ENCODE measurements at regions not wholly inside any gene's neighbourhood (a gene's known extent, or its start where the extent isn't known, plus 50 kb on each side); places are given as distances from the start of the nearest gene placed in this dataset.

GRCh38 chr7:156383526-156383925, 257.0 kb upstream of the RNF32 start:
- CTCF ChIA-PET: interaction anchor here (0.6 kb wide), 1 partner anchor 9 kb away, joined by 6 read pairs; no protein-coding TSS in a partner anchor
- Mint-ChIP-seq H3K27me3 (ENCODE audit: unreplicated experiment) (peaks cover 15% of the 10 kb centered on the region), H3K36me3 (ENCODE audit: insufficient read depth, unreplicated experiment) (no peaks in the 10 kb centered on the region), H3K9me3 (ENCODE audit: low read depth, unreplicated experiment) (no peaks in the 10 kb centered on the region), H3K4me1 (ENCODE audit: low read depth, unreplicated experiment) (peaks cover 15% of the 10 kb centered on the region), H3K27ac (ENCODE audit: unreplicated experiment) (no peak overlapping the region), H3K4me3 (ENCODE audit: low read depth, unreplicated experiment) (no peak overlapping the region)
- TF ChIP-seq CTCF (IDR thresholded peaks at IDR 0.05; ENCODE audit: unreplicated experiment): no peak
- intact Hi-C loops (cut with micrococcal nuclease; ENCODE audit: unreplicated experiment): loop anchor here (10.0 kb wide), 1 partner anchor 589 kb away; no protein-coding TSS in a partner anchor
- no TSS peak for BruUV-seq (replicated peaks)
- no peak for DNase-seq

- Mint-ChIP-seq H3K36me3 (ENCODE audit: insufficient read depth, unreplicated experiment) (no peaks in the 10 kb centered on the region), H3K9me3 (ENCODE audit: low read depth, unreplicated experiment) (no peaks in the 10 kb centered on the region), H3K27me3 (ENCODE audit: unreplicated experiment) (peaks cover 15% of the 10 kb centered on the region), H3K27ac (ENCODE audit: unreplicated experiment) (peak overlapping the region; percentile 58), H3K4me1 (ENCODE audit: low read depth, unreplicated experiment) (peaks cover 15% of the 10 kb centered on the region), H3K4me3 (ENCODE audit: low read depth, unreplicated experiment) (peak overlapping the region; percentile 17)
- CTCF ChIA-PET: no interaction called here
- no peak for TF ChIP-seq CTCF (IDR thresholded peaks at IDR 0.05; ENCODE audit: unreplicated experiment)
- DNase-seq: peak; percentile 61
- BruUV-seq (replicated peaks): no TSS peak
- intact Hi-C loops (cut with micrococcal nuclease; ENCODE audit: unreplicated experiment): loop anchor here (2.0 to 10.0 kb wide), 2 partner anchors 457 to 585 kb away; no protein-coding TSS in a partner anchor
Observed at GRCh38 chr7:156380261-156380660, 260.3 kb upstream of the RNF32 start.

- Mint-ChIP-seq H3K9me3 (ENCODE audit: low read depth, unreplicated experiment) (no peaks in the 10 kb centered on the region), H3K4me1 (ENCODE audit: low read depth, unreplicated experiment) (peaks cover 15% of the 10 kb centered on the region), H3K27me3 (ENCODE audit: unreplicated experiment) (peaks cover 15% of the 10 kb centered on the region), H3K36me3 (ENCODE audit: insufficient read depth, unreplicated experiment) (no peaks in the 10 kb centered on the region), H3K4me3 (ENCODE audit: low read depth, unreplicated experiment) (peak overlapping the region; percentile 17), H3K27ac (ENCODE audit: unreplicated experiment) (peak overlapping the region; percentile 58)
- no peak for TF ChIP-seq CTCF (IDR thresholded peaks at IDR 0.05; ENCODE audit: unreplicated experiment)
- intact Hi-C loops (cut with micrococcal nuclease; ENCODE audit: unreplicated experiment): loop anchor here (2.0 to 10.0 kb wide), 2 partner anchors 457 to 585 kb away; no protein-coding TSS in a partner anchor
- CTCF ChIA-PET: no interaction called here
- no TSS peak for BruUV-seq (replicated peaks)
- DNase-seq: peak; percentile 24
Observed at GRCh38 chr7:156379324-156380070, 261.1 kb upstream of the RNF32 start.

GRCh38 chr7:156378806-156379205, 261.8 kb upstream of the RNF32 start:
- peaks cover 15% of the 10 kb centered on the region for H3K4me1 Mint-ChIP-seq (ENCODE audit: low read depth, unreplicated experiment)
- H3K27me3 Mint-ChIP-seq (ENCODE audit: unreplicated experiment): peaks cover 12% of the 10 kb centered on the region
- no peak for DNase-seq
- no TSS peak for BruUV-seq (replicated peaks)
- no peaks in the 10 kb centered on the region for H3K9me3 Mint-ChIP-seq (ENCODE audit: low read depth, unreplicated experiment)
- H3K36me3 Mint-ChIP-seq (ENCODE audit: insufficient read depth, unreplicated experiment): no peaks in the 10 kb centered on the region
- intact Hi-C loops (cut with micrococcal nuclease; ENCODE audit: unreplicated experiment): no loop called here
- TF ChIP-seq CTCF (IDR thresholded peaks at IDR 0.05; ENCODE audit: unreplicated experiment): no peak
- no peak overlapping the region for H3K27ac Mint-ChIP-seq (ENCODE audit: unreplicated experiment)
- H3K4me3 Mint-ChIP-seq (ENCODE audit: low read depth, unreplicated experiment): no peak overlapping the region
- CTCF ChIA-PET: no interaction called here
